HG02852 (cell line): ENCODE measurements at regions not wholly inside any gene's neighbourhood (a gene's known extent, or its start where the extent isn't known, plus 50 kb on each side); places are given as distances from the start of the nearest gene placed in this dataset.
"Not testable (repeated sequence)": the region's sequence is repeated elsewhere in the genome, so short reads cannot be mapped to it uniquely, and the experiment has no call there.

Experiments used
- ATAC-seq: cut with Tn5 transposase; IDR thresholded peaks from one replicate; pipeline ENCODE4 v1.9.1; 2021; ENCODE audit warnings: mild to moderate bottlenecking, moderate library complexity; ENCODE audit not compliant: unreplicated experiment

DNA sequence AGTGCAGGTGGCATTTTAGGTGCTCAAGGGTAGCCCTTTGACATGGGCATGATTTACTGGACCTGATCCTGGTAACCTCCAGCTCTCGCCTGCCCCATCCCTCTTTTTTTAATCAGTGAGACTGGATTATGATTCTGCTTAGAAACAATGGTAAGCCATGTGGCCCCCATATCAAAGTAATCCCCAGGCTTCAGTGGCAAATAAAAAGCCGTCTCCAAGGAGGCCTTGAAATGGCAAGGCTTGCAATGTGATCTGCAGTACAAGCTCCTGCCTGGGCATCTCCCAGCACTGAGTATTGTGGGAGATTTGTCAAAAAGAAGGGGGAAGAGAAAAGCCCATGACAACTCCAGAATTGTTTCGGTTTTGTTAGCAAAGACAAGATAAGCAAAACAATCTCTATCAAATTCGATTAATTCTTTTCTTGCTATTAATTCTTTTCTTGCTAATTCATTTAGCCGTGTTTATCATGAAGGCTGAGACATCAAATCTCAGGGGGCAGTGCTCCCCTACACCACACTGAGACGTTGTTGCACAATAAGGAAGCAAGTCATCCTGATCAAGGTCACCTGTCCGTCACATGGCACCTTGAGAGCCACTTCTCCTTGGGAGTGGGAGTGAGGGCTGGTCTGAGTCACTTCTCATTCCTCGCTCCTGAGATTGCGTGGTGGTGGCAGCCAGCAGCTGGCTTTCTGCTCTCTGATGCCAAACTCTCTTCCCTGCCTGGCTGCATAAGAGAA lies 312.7 kb upstream of the GATB start:
- ATAC-seq, result no peak

- no peak for ATAC-seq
Measured at GRCh38 chr4:152072906-152073305, 312.1 kb upstream of the GATB start.

- no peak for ATAC-seq
Measured at GRCh38 chr4:152072001-152072485, 311.2 kb upstream of the GATB start.

GRCh38 chr4:152070854-152071253 lies 310.0 kb upstream of the GATB start:
- ATAC-seq, result no peak

DNA sequence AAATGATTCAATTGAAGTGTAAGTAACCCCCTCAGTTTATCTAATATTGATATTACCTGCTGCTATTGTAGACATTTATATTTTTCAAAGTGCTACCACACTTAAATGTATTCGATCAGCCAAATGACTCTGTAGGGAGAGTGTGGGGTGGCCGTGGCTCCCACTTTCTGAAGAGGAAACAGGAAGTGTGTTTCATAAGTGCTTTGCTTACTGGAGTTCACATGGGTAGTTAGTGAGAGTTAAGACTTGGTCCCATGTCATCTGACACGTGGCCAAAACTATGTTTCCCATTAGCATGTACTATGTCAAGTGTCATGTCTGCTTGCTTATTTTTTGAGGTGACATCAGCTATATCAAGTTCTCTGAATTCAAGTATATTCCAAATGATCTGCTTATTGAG lies 308.1 kb upstream of the GATB start:
- no peak for ATAC-seq

DNA sequence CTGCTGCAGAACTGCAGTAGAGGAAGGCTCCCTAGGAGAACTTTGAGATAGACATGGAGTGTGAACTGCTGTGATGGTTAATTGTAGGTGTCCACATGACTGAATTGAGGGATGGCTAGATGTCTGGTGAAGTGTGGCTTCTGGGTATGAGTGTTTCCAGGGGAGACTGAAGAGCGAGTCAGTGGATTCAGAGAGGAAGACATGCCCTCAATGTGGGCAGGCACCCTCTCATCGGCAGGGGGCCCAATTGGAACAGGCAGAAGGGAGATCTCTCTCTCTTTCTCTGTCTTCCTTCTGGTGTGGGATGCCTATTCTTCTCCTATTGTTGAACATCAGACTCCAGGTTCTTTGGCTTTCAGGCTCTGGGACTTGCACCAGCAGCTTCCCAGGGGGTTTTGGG lies 304.7 kb upstream of the GATB start:
- no peak for ATAC-seq

DNA sequence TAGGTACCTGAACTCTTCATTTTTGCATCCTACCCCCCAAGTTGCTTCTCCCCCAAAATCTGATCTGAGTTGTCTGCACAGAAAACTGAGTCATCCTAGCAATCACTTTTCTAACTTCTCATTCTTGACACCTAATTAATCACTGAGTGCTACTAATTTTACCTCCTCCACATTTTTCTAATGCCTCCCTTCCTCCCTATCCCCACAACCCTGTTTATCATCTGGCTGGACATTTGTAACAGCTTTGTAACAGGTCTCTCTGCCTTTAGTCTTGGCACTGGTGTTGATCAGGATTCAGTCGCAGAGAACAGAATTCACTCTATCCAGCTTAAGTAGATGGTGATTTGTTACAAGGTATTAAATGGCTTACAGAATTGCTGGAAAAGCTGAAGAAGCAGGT lies 303.9 kb upstream of the GATB start:
- no peak for ATAC-seq

DNA sequence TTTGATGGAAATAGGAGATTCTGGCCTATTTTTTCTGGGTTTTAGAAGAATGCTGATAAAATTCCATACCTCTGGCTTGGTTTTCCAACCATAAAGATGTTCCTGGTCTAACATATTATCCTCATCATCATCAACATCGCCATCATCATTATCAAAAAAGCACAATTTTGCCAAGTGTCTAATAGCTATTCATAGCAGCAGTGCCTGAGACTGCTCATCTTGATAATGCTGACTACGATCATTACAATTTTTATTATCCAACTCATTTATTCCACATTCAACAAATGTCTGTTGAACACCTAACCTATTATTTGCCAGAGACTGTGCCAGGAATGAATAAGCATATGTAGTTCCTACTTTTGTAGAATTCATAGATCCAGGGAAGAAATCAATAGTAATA lies 303.5 kb upstream of the GATB start:
- ATAC-seq, result no peak

DNA sequence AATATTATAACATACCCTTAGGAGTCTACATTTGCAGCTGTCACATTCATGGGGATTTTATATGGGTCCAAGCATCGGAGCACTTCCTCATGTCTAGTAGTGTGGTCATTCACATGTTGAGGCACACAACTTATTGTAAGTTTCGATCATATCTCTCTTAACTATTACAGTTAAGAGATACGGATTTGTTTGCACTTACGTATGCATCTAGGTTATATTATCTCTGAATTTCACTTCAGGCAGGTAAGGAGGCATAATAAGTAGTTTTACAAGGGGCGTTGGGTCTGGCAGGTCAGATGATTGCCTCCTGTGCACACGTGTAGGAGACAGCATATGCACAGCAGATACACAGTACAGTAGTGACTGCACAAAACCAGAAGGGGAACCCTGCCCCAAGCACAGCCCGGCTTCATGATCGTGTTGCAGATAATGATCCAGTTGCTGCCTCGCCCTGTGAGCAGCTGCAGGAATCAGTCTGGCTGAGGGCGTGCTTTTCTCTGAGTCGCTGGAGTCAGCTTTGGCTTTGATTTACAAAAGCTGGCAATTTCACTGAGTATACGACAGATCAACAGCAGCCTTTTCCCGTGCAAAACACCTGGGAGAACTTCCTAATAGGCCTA lies 302.9 kb upstream of the GATB start:
- ATAC-seq, result no peak

- ATAC-seq, result no peak
Measured at GRCh38 chr4:152062936-152063620, 302.3 kb upstream of the GATB start.

- no peak for ATAC-seq
Measured at GRCh38 chr4:152054731-152055130, 293.9 kb upstream of the GATB start.

GRCh38 chr4:152052451-152053057 lies 291.7 kb upstream of the GATB start:
- ATAC-seq, result no peak

GRCh38 chr4:152051332-152051731 lies 290.5 kb upstream of the GATB start:
- ATAC-seq, result not testable (repeated sequence)

DNA sequence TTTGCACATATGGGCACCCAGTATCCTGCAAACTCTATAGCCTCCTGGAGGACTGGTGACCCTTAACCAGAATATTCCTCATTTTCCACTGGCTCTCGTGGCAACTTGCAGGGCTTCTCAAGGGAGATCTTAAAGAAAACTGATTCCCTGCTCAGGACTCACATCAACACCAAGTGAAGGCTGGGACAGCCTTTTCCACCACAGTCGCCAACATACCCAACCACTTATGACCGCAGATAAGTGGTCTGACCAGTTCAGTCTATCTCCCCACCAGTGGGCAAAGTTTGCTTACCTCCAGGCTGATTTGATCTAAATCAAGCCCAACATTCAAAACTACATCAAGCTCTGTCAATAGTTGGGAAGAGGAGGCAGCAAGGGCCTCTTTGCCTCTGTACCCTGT lies 289.3 kb upstream of the GATB start:
- ATAC-seq, result no peak

- no peak for ATAC-seq
Measured at GRCh38 chr4:152047451-152047850, 286.6 kb upstream of the GATB start.

DNA sequence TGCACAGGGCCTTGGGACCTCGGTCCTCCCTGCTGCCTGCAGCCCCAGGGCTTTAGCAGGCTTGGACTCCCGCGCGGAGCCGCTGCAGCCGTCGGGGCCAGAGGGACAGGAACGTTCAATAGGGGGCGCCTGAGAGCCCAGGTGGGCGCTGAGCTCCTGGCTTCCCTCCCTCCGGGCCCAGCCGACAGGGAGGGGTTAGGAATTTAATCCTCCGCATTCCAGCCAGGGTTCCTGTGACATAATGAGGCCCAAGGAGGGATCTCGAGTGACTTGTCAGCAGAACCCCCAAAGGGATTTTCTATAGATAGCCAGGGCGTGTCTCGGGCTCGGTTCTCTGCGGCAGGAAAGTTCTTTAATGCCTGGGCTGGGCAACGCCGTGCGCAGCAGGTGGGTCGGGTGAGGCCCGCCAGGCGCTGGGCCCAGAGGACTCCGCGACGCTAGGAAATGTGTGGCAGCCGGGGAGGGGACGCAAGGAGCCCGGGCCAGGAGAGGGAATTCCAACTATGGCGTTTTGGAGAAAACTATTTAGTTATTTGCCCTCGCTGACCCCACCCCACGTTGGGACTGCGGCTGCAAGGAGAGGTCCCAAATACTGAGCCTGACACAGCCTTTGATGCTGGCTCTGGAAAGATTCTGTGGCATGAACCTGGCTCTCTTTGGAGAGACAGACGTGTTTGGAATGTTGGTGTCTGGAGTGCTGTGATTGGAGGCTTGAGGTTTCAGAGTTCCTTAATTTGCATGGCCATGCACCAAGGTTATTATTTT lies 285.2 kb upstream of the GATB start:
- ATAC-seq, result peak; percentile 56

DNA sequence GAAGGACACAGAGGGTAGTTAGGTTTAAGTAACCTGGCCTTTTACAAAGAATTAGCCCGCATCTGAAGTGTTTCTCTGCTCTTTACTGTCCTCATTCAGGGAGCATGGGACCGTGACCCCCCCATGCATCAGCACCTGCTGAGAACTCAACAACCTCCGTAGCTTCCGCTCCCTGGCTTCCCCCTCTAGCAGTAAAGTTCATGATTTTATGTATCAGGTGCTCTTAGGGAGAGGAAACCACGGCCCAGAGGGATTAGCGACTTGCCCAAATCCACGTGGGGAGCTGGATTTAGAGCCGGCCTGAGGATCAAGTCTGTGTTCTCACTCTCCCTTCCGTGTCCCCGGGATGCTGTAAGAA lies 284.6 kb upstream of the GATB start:
- ATAC-seq, result peak; percentile 51

DNA sequence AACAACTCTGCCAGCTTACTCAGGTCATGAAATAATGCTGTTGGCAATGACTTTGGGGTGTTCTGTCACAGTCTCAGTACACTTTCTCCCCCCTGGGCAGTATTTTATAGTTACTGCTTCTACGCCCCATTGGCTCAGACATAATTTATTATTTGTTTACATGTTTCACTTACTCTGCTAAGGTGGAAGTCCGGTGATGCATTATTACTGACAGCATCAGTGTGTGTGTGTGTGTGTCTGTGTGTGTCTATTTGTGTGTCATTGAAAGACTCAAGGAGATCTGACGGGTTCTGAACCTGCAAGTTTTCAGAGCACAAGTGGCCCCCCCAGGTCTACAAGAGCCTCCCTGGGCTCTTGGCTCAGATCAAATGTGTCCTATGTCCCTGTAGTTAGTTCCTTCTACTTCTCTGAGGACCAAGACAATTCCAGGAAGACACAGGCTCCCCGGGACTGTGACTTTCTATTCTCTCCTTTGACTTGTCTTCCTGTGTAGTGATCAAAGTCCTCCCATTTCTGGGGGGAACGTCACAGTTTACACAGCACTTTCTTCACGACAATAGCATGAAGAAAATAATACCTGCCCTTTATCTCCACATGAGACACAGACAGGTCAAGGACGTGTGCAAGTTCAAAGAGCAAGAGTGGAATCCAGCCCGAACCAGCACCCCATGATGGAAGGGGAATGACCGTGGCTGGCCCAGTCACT lies 283.7 kb upstream of the GATB start:
- no peak for ATAC-seq

- ATAC-seq, result peak; percentile 54
Measured at GRCh38 chr4:152041295-152041694, 280.5 kb upstream of the GATB start.

- no peak for ATAC-seq
Measured at GRCh38 chr4:152039691-152040090, 278.9 kb upstream of the GATB start.
